C4-2B (cell line): ENCODE measurements at regions not wholly inside any gene's neighbourhood (a gene's known extent, or its start where the extent isn't known, plus 50 kb on each side); places are given as distances from the start of the nearest gene placed in this dataset.
A peak's percentile ranks its signal among the peaks of the same experiment; 100 is the strongest.

ENCODE experiments used
- H3K27ac ChIP-seq: fragments of 450-650 bp; 2 replicates; pipeline ENCODE4 v1.5.1; 2017
- CTCF ChIP-seq: fragments of 450-650 bp; conservative IDR thresholded peaks from 2 replicates; pipeline ENCODE4 v1.5.1; 2017; ENCODE audit warnings: mild to moderate bottlenecking
- ZFX ChIP-seq: fragments of 450-650 bp; IDR thresholded peaks from 2 replicates; pipeline ENCODE4 v1.6.1; 2017

DNA sequence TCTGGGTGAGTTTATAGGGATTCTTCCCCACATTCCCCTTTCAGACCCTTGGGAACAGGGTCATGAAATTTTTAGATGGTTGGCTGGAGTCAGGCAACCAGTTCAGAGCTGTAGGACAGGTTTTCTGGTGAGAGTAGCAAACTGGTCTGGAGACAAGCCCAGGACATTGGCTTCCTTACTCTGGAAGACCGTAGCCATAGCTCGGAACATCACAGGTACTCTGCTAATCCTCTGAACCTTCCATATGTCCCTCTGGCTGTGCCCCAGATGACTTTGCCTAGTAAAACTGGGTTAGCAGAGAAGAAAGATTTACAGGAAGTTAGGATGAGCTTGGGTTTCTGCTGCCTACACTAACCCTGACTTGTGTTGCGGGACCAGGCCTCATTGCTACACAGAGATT is 104.5 kb upstream of the MKLN1 start:
- TF ChIP-seq CTCF (no peak), ZFX (0 out of 2 replicates have a peak, but pooled peaks have one; percentile 18)
- H3K27ac ChIP-seq, result peak overlapping the region; percentile 44

DNA sequence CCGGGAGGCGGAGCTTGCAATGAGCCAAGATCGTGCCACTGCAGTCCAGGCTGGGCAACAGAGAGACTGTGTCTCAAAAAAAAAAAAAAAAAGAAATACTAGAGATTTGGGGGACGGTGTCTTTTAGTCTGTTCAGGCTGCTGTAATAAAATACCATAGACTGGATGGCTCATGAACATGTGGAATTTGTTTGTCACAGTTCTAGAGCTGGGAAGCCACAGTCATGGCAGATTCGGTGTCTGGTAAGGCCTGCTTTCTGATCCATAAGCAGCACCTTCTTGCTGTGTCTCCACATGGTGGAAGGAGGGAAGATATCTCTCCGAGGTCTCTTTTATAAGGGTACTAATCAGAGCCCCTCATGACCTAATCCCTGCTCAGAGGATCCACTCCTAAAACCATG is 102.7 kb upstream of the MKLN1 start:
- TF ChIP-seq ZFX (no peak), CTCF (no peak)

GRCh38 chr7:131225619-131226513 is 101.8 kb upstream of the MKLN1 start:
- TF ChIP-seq ZFX (no peak), CTCF (no peak)
- H3K27ac ChIP-seq, result no peak overlapping the region

More for the DNA sequence above, 102.7 kb upstream of the MKLN1 start:
- no peak overlapping the region for H3K27ac ChIP-seq

GRCh38 chr7:131226514-131226865 is 101.2 kb upstream of the MKLN1 start:
- TF ChIP-seq ZFX (no peak), CTCF (no peak)
- H3K27ac ChIP-seq, result no peak overlapping the region

- no peak overlapping the region for H3K27ac ChIP-seq
These were observed 96.1 kb upstream of the MKLN1 start for GRCh38 chr7:131231381-131232220.

GRCh38 chr7:131232768-131233167 is 94.9 kb upstream of the MKLN1 start:
- TF ChIP-seq ZFX, result no peak

More at GRCh38 chr7:131231381-131232220, 96.1 kb upstream of the MKLN1 start:
- TF ChIP-seq ZFX (no peak), CTCF (no peak)

DNA sequence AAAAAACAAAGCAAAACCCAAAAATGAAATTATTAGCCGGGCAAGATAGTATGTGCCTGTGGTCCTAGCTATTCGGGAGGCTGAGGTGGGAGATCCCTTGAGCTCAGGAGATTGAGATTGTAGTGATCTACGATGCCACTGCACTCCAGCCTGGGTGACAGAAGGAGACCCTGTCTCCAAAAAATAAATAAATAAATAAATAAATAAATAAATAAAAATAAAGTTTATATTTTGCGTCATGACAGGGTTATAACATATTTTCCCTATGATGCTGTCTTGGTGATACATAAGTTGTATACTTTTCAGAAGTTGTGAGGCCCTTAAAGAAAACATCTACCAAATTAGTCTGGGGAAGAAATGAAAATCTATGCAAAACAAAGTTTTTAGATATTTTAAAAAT is 94.5 kb upstream of the MKLN1 start:
- no peak overlapping the region for H3K27ac ChIP-seq
- no peak for TF ChIP-seq CTCF
- TF ChIP-seq ZFX, result no peak

More at GRCh38 chr7:131232768-131233167, 94.9 kb upstream of the MKLN1 start:
- H3K27ac ChIP-seq, result no peak overlapping the region
